Thyroid gland (tissue), 4 donors: ENCODE measurements at regions not wholly inside any gene's neighbourhood (a gene's known extent, or its start where the extent isn't known, plus 50 kb on each side); places are given as distances from the start of the nearest gene placed in this dataset.

Experiments
- POLR2A ChIP-seq, 2 donors: fragments of 450-650 bp; IDR thresholded peaks; one replicate each; pipeline ENCODE4 v1.6.1; 2017; ENCODE audit warnings: antibody characterized with exemption in 2 of 2, mild to moderate bottlenecking in 2 of 2, moderate library complexity in 1 of 2
- TF ChIP-seq, protein P1 (sequence below), 6 experiments: fragments of 200-600 bp in 3 of 6; fragments of 450-650 bp in 3 of 6; sonication (generic) in 3 of 6; IDR thresholded peaks; one replicate each; pipeline ENCODE4 v1.5.1; 2016 to 2019; ENCODE audit warnings: antibody characterized with exemption in 6 of 6, mild to moderate bottlenecking in 2 of 6, inconsistent platforms in 1 of 6, moderate library complexity in 1 of 6

DNA sequence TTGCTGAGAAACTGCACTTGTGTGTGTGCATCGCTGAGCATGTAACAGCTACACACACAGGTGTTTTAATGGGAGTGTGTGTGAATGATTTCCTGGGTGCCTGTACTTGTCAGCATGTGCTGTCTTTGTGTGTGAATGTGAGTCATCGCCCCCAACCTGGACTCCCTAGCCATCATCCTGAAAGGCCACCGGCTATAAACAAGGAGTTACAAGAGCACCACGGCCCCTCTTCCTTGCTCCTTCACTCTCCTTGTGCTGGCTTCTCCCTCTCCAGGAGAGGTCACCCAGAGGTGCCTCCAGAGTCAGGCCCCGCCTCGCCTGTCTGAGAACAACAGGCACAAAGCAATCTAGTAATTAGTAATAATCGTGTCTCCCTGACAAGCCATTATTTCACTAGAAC, 419.2 kb downstream of the BUD13 start:
- TF ChIP-seq, protein P1, sequence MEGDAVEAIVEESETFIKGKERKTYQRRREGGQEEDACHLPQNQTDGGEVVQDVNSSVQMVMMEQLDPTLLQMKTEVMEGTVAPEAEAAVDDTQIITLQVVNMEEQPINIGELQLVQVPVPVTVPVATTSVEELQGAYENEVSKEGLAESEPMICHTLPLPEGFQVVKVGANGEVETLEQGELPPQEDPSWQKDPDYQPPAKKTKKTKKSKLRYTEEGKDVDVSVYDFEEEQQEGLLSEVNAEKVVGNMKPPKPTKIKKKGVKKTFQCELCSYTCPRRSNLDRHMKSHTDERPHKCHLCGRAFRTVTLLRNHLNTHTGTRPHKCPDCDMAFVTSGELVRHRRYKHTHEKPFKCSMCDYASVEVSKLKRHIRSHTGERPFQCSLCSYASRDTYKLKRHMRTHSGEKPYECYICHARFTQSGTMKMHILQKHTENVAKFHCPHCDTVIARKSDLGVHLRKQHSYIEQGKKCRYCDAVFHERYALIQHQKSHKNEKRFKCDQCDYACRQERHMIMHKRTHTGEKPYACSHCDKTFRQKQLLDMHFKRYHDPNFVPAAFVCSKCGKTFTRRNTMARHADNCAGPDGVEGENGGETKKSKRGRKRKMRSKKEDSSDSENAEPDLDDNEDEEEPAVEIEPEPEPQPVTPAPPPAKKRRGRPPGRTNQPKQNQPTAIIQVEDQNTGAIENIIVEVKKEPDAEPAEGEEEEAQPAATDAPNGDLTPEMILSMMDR (IDR thresholded peaks at IDR 0.05), result no peak
- TF ChIP-seq POLR2A (IDR thresholded peaks at IDR 0.05), result no peak
